Vagina (tissue), 2 donors: ENCODE measurements at regions not wholly inside any gene's neighbourhood (a gene's known extent, or its start where the extent isn't known, plus 50 kb on each side); places are given as distances from the start of the nearest gene placed in this dataset.
"Not testable (repeated sequence)": the region's sequence is repeated elsewhere in the genome, so short reads cannot be mapped to it uniquely, and the experiment has no call there.

Source experiments
- DNase-seq, 2 donors: peaks; one replicate each; pipeline ENCODE4 v3.0.0-alpha.2; 2017; ENCODE audit errors: extremely low spot score in 2 of 2
- H3K27ac ChIP-seq: fragments of 200-600 bp; sonication (generic); one replicate; pipeline ENCODE4 v1.5.1; 2019
- H3K27me3 ChIP-seq: fragments of 200-600 bp; sonication (generic); one replicate; pipeline ENCODE4 v1.5.1; 2019
- H3K36me3 ChIP-seq, 2 donors: fragments of 200-600 bp; sonication (generic); one replicate each; pipeline ENCODE4 v1.5.1; 2017 to 2019
- H3K4me1 ChIP-seq: fragments of 200-600 bp; sonication (generic); one replicate; pipeline ENCODE4 v1.5.1; 2019
- H3K4me3 ChIP-seq, 2 donors: fragments of 200-600 bp; sonication (generic); 1 replicate in 1 of 2; 2 replicates in 1 of 2; pipeline ENCODE4 v1.5.1; 2016 to 2019
- H3K9me3 ChIP-seq: fragments of 200-600 bp; sonication (generic); one replicate; pipeline ENCODE4 v1.5.1; 2019
- intact Hi-C: fragments of 100-400 bp; cut with DNase I; formaldehyde crosslinking; loops from one replicate; pipeline ENCODE4 v1.15.1; 2023

DNA sequence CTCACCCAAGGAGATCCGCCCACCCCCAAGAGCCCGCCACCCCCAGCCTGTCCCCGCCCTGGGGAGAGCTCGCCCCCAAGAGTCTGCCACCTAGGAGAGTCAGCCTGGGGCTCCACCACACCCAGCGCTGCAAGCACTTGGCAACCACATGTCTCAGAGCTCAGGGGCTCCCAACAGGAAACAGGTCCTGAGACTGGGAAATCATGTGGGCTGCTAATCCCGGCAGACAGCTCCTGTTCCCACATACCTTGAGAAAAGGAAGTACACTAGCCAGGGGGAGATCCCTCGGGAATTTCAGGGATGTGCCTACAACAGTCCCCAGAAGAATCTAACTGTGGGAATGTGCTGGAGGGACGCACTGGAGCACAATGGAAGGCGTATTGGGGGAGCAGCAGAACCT, 331.4 kb downstream of the ANAPC1 start:
- H3K36me3 ChIP-seq, DNase-seq, H3K27ac ChIP-seq, intact Hi-C loops, H3K4me1 ChIP-seq, H3K4me3 ChIP-seq, H3K27me3 ChIP-seq, H3K9me3 ChIP-seq: not testable (repeated sequence)

DNA sequence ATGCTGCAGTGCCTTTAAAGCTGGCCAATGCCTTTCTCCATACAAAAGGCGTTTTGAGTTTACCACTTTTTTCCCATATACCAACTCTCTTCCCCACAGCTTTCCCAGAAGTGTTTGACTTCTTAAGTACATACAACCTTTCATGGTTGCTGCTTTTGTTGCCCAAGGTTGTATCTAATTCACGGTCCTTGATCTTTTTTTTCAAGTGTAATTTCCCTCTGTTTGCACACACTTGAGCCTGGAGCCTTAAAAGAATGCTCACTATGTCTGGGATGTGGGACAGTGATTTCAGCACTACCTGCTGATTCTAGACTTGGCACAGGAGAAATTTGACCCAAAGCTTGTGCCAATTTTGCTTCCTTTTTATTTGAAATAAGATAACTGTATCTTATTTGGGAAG, 324.7 kb downstream of the ANAPC1 start:
- DNase-seq, intact Hi-C loops: not testable (repeated sequence)

DNA sequence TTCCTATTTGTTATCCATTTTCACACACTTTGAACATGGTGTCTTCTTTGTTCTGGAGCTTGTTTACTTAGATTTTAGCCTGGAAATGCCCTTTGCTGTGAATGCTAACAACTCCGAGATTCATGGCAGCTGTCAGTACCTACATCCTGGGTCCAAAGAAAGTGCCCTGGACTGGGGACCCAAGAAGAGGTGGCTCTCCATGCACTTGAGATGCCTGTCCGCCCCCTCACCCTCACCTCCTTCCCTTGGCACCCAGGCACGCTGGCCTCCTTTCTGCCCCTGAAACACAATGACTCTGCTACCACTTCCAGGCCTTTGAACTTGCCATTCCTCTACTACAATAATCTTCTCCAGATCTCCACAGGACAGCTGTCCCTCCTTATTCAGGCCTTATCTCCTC, 324.2 kb downstream of the ANAPC1 start:
- DNase-seq, H3K4me3 ChIP-seq, intact Hi-C loops, H3K27me3 ChIP-seq, H3K9me3 ChIP-seq, H3K27ac ChIP-seq, H3K36me3 ChIP-seq, H3K4me1 ChIP-seq: not testable (repeated sequence)

More for the DNA sequence above, 324.7 kb downstream of the ANAPC1 start:
- H3K27ac ChIP-seq, H3K27me3 ChIP-seq, H3K4me3 ChIP-seq, H3K9me3 ChIP-seq, H3K4me1 ChIP-seq, H3K36me3 ChIP-seq: not testable (repeated sequence)

DNA sequence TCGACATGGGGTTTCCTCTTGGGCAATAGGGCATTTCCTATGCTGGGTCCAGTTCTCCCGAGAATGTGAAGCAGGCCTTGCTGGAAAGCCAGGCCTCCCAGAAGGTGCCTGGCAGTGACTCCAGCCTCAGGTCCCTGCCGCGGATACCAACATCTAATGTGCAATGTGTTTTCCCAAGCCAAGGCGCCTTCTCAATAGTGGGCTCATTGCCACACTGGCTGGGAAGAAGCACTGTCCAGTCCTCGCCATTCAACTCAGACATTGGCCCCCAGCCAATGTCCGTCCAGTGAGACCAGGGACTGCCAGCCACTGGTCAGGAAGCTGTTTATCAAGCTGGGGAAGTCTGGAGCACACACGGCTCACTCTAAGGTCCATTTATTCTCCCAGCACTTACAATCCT, 317.9 kb downstream of the ANAPC1 start:
- H3K27ac ChIP-seq, H3K27me3 ChIP-seq, H3K9me3 ChIP-seq, intact Hi-C loops, H3K4me1 ChIP-seq, DNase-seq, H3K4me3 ChIP-seq, H3K36me3 ChIP-seq: not testable (repeated sequence)

DNA sequence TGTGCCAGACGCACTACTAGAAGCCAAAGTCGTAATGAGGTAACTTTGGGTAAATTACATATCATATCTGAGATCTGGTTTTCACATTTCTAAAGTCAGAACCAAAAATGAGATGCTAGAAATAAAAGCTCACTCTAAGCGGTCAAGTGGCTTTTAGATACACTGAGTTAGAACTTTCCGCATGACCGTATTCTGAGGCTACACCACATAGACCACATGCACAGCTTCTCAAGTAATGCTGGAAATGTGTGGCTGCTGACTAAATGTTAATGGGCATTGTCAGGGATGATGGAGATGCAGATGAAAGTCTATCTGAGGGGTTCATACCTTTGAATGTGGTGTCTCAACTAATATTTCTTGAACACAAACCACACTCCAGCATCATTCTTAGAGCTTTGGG, 316.8 kb downstream of the ANAPC1 start:
- H3K4me1 ChIP-seq, H3K9me3 ChIP-seq, H3K27ac ChIP-seq, H3K36me3 ChIP-seq, H3K27me3 ChIP-seq, DNase-seq, intact Hi-C loops, H3K4me3 ChIP-seq: not testable (repeated sequence)

DNA sequence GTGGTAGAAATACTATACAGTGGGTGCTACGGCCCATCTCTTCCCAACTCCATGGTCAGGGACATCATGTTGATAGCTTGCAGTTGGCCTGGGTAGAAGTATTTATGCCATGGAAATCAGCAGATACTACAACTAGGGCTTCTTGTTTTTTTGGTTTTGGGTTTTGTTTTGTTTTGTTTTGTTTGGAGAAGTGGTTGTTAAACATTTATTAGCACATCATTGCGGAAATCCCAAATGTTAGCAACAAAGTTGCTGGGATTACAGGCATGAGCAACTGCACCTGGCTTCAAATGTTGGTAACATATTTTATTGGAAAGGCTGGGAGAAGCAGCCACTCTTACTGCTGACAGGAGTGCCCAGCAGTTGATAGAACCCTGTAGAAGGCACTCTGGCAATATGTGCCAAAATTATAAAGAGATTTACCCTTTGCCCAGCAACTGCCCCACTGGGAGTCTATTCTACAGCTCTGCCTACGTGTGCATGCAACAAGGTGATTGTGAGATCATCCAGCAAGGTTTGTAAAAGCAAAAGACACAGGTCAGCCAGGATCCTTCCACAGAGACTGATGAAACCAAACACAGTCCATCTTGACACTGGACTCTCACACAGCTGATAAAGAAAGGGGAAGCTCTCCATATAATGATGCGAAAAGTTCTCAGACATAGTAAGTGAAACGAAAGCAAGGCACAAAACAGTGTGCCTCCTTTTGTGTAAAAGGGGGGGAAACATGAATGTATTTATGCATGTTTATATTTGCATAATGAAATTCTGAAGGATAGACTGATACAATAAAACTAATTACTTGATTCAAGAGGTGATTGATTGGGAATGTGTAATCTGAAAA, 314.4 kb downstream of the ANAPC1 start:
- H3K4me1 ChIP-seq, H3K27ac ChIP-seq, H3K36me3 ChIP-seq, intact Hi-C loops, DNase-seq, H3K4me3 ChIP-seq, H3K27me3 ChIP-seq, H3K9me3 ChIP-seq: not testable (repeated sequence)

DNA sequence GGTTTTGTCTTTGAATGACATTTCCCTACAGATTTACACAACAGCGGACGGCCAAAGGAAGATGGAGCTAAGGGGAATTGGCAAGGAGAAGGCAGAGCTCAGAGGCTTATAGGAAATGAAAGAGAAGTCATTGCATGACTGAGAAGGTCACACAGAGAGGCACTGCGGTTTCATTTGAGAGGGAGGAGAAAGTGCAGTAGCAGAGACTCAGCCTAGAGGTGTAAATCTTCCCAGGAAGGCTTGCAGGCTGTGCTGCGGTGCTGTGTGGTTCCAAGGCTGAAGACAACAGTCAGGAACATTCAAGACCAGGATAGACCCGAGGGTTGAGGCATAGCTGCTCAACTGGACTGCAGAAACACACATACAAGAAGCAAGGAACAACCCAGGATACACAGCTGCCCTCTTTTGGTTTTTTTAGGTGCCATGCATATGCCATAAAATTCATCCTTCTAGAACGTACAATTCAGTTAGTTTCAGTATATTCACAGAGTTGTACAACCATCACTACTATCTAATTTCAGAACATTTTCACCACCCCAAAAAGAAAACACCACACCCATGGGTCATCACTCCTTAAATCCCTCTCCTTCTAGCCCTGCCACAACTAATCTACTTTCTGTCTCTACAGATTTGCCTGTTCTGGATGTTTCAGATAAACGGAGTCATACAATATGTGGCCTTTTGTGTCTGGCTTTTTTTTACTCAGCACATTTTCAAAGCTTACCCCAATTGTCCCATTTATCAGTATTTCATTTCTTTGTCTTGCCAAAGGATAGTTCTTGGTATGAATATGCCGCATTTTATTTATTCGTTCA, 313.5 kb downstream of the ANAPC1 start:
- H3K27me3 ChIP-seq, H3K9me3 ChIP-seq, H3K4me1 ChIP-seq, intact Hi-C loops, H3K4me3 ChIP-seq, DNase-seq, H3K27ac ChIP-seq, H3K36me3 ChIP-seq: not testable (repeated sequence)

DNA sequence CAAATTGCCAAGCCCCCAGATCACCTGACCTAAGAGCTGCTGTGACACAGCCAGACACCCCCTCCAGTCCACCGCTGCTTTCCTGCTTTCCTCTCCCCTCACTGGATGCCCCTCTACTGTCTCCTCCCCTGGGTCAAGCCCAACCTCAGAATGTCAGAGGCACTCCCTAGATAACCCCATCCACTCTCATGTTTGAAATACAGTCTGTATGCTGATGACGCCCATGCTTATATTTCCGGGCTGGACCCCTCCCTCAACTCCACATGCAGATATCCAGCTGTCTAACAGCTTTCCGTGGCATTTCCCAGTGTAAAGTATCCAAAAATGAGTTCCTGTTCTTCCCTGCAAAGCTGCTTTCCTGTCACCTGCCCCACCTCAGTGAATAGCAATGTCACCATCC, 309.2 kb downstream of the ANAPC1 start:
- DNase-seq, H3K27ac ChIP-seq, H3K4me1 ChIP-seq, intact Hi-C loops, H3K4me3 ChIP-seq, H3K36me3 ChIP-seq, H3K9me3 ChIP-seq, H3K27me3 ChIP-seq: not testable (repeated sequence)

DNA sequence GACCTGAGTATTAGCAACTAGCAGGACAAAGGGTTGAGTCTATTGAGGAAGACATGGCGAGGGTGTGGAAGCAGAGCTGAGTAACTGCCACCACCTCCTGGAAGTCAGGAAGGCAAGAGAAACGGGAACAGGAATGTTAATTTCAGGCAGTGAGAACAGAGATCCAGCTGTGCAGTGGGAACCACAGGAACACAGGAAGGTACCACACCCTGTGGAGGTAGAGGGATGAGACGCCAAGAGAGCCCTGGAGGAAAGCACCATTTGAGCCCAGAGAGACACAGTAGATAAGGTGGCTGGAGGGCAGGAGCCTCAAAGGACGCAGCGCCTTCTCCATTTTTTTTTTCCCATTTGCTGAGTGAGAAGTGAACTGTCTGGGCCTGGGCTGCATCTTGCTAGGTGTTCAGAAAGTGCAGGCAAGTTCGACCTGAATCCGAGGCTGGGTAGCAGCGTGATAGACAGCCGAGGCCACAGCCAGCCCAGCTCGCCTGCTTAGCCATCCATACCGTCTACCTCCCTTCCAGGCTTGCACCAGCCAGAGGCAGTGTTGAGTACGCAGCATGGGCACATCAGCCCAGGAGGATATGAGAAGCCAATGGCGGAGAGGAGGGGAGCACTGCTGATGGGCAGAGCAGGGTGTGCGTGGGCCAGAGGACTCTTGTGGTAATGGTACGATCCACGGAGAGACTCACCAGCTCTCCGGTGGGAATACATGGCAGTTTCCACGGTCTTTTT, 306.7 kb downstream of the ANAPC1 start:
- H3K27ac ChIP-seq, DNase-seq, H3K4me1 ChIP-seq, intact Hi-C loops, H3K9me3 ChIP-seq, H3K36me3 ChIP-seq, H3K4me3 ChIP-seq, H3K27me3 ChIP-seq: not testable (repeated sequence)

DNA sequence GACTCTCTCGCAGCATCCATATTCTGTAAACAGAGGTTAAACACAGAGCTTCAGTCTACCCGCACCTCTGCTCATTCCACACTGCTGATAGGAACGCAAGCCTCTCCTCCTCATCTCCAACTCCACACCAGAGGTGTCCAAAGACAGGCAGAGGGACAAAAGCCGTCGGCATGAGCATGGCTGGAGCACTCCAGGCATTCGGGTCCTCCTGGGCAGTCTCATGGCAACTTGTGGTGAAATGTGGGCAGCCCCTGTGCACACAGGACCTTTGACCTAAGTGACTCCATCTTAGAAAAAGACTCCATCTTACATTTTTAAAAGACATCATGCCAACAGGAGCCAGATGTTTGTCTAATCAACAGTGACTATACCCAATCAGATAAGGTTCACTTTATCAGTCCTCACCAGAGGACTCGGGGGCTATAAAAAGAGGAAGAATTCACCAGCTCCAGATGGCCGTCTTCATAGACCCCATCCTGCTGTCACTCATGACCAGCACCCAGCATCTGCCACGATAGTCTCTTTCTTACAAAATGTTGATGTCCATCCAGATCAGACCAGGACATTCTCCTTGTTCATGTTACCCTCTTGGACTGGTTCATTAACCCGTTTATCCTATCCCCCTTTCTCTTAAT, 304.4 kb downstream of the ANAPC1 start:
- H3K9me3 ChIP-seq, DNase-seq, H3K4me3 ChIP-seq, H3K4me1 ChIP-seq, H3K27ac ChIP-seq, intact Hi-C loops, H3K36me3 ChIP-seq, H3K27me3 ChIP-seq: not testable (repeated sequence)

DNA sequence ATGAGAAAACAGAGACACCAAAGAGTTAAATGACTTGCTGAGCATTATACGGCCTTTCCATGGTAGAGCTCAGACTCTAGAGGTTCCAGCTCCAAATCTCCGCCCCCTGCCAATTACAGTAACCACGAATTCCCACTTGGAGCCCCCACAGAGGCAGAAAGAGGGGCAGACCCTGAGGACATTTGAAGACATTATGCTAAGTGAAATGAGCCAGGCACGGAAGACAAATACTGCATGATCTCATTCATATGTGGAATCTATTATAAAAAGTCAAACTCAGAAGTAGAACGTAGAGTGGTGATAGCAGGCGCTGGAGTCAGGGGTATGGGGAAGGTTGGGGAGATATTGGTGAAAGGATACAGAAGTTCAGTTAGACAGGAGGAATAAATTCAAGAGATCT, 303.4 kb downstream of the ANAPC1 start:
- H3K9me3 ChIP-seq, DNase-seq: not testable (repeated sequence)

DNA sequence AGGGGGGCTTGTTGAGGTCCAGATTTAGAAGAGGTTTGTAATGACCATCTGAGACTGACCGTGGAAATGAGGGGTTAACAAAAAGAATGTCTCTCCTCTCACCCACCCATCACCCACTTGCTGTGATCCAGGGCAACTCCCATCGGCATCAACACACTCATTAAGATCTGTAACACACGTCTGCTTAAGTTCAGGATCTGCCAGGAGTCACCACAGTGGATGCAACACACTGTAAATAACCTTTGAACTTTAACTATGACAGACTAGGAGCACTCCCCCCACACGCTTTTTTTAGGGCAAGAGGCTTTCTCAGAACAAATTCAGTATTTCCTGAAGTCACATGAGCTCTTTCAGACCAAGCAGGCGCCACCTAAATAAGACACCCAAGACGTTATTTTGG, 301.9 kb downstream of the ANAPC1 start:
- DNase-seq, H3K27me3 ChIP-seq, intact Hi-C loops, H3K4me1 ChIP-seq, H3K27ac ChIP-seq, H3K36me3 ChIP-seq, H3K4me3 ChIP-seq, H3K9me3 ChIP-seq: not testable (repeated sequence)

More for the DNA sequence above, 303.4 kb downstream of the ANAPC1 start:
- H3K27me3 ChIP-seq, H3K4me3 ChIP-seq, H3K27ac ChIP-seq, H3K36me3 ChIP-seq, H3K4me1 ChIP-seq, intact Hi-C loops: not testable (repeated sequence)

DNA sequence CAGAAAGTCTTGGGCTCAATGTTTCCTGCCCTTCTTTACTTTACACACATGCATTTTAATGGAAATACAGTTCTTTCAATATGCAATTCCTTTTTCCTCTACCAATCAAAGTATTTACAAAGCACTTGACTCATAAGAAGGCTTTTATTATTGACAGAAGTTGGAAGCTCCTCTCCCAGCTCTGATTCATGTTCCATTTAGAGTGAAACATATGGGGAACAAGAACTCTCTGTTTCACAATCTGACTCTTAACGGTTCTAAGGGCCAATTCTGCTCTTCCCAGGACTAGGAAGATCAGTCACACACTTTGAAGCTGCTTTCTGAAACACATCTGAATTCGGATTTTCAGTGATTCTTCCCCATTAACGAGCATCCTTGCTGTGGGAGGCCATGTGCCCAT, 300.5 kb downstream of the ANAPC1 start:
- H3K36me3 ChIP-seq, H3K27me3 ChIP-seq, H3K4me1 ChIP-seq, H3K27ac ChIP-seq, H3K4me3 ChIP-seq, DNase-seq, H3K9me3 ChIP-seq, intact Hi-C loops: not testable (repeated sequence)
